ENCODE measurements at regions not wholly inside any gene's neighbourhood (a gene's known extent, or its start where the extent isn't known, plus 50 kb on each side); places are given as distances from the start of the nearest gene placed in this dataset.

DNA sequence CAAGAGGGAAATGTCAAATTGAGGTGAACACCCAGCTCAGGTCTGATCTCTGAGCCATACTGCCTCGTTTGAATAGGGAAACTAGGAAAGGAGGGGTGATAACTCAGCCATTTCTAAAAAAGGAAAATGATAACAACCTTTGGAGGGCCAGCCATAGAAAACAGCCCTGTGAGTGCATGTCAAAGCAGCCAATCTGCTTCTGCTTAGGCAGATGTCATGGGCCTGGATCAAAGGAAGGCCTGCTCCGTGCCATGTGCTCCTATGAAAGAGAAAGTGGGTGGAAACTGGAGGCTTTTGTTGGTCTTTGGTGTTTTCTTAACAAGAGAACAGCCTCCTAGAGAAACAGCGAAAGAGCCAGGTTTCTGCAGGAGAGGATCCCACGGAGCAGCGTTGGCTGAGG lies 428.0 kb downstream of the DHX35 start:
- DNase-seq (ENCODE audit: low read depth) = no peak

DNA sequence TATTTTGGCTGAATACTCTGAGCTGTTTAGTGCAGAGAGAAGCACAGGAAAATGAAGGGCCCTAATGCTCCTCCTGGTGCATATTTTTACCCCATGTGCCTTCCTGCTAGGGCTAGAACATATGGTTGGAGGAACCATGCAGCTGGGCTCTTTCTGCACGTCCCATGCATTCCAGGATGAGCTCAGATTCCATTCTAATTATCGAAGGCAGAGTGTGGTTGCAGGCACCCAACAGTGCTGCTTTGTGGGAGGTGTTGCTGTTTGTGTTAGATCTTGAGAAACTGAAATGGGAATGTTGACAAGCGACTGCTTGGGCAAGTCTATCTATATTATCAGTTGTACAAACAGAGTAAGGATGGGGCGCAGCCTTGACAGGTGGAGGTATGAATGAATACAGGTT lies 419.5 kb downstream of the DHX35 start:
- DNase-seq (ENCODE audit: low read depth) = no peak

DNA sequence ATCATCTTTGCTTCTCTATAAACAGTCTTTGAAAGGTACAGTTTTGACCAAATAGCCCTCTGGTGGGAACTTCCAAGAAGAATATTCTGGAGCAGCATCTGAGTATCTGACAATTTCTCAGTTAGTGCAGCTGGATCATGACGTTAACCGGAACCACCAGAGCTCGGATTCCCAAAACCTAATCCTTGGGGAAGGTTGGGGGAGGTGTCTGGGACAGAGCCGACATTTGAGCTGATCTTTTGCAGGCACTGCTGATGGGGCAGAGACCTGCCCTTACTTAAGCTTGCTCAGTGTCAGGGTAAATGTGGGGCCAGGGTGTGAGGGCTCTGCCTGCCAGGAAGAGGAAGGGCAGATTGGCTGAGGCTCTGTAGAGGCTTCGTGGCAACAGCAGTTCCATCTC lies 416.6 kb downstream of the DHX35 start:
- no peak for DNase-seq (ENCODE audit: low read depth)

DNA sequence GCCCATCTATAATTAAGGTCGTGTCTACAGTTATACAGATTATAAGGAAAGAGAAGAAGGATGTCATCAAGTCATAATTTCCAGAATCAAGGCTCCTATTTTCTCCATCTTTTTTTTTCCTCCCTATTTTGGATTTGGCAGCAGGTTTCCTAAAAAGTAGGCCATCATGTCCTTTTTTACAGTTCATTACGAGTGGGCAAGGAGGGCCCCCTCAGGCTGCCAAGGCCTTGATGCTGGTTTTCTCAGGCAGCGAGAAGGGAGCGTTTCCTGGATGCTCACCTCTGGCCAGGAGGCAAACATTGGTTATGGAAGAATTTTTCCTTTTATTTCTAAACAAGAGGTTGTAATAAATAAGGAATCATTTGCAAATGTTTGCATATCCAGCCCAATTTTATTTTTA lies 414.6 kb downstream of the DHX35 start:
- no peak for DNase-seq (ENCODE audit: low read depth)

DNA sequence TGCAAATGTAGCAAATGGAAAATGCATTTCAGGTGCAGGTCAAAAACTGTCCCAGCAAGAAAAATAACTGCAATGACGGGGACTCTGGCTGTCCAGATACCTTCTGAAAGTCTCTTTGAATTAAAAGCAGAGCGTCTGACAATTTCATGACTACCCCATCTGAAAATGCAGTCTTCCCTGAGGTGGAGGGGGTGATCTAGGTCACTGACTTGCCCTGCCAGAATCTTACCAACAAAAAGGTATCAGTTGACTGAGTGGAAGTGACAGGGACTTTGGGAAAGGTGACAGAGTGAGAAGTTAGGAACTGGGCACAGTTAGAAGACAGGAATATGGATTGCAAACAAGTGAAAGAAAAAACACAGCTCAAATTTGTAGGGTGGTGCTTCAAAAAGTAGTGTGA lies 402.2 kb downstream of the DHX35 start:
- no peak for DNase-seq (ENCODE audit: low read depth)

DNA sequence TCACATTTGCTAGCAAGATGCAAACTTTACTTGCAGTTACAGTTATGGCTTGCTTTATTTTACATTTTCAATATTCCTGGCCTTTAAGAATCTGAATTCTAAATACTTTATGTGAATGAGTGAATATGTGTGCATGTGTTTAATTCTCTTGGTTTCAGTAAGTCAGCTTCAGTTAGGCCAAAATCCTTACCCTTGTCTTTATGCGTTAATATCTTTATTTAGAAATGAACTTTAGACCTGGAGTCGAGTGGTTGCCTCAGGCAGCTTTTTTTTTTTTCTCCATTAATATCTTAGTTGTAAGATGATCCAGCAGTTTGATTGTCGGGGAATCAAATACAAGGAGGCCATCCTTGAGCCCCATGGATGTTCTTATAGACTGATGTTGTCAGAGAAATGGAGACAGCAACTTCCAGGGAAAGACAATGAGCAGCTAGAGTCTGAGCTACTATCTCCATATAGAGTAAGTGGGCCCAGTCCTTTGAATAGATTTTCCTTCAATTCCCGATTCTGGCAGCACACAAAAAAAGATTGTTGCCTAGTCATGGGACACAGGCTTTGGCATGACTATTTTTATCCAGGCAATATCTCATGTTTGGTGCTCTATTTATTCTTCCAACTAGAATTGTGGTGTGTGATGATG lies 398.0 kb downstream of the DHX35 start:
- DNase-seq (ENCODE audit: low read depth) = no peak

DNA sequence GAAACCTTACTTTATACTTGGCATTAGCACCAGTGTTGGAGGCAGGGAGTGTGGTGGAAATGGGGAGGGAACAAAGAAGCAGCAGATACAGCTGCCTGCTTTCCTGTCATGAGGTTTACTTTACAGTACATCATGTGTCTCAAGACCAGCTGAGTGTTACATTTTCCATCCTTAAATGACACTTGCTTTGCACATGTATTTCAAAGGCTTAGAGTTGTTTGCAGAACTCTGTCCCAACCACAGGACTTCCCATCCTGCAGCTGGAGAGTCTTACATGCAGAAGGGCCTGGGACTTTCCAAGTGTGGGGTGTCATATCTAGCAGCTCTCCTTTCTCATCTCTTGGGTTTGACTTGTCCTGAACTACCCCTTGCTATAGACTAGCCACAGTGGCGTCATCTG lies 395.9 kb downstream of the DHX35 start:
- DNase-seq (ENCODE audit: low read depth) = no peak

DNA sequence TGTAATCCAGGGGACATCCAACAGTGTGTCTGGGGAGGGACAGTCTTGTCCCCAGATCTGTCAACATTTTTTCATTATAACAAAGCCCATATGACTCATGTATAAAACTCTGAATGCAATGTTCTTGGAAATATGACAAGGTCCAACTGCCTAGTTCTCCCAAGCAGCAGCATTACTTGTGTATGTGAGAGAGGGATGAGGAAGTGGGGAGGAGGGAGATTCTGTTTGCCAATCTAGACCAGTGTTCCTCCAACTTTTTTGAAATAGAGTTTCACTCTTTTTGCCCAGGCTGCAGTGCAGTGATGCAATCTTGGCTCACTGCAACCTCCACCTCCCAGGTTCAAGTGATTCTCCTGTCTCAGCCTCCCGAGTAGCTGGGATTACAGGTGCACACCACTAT lies 394.8 kb downstream of the DHX35 start:
- DNase-seq (ENCODE audit: low read depth) = no peak

DNA sequence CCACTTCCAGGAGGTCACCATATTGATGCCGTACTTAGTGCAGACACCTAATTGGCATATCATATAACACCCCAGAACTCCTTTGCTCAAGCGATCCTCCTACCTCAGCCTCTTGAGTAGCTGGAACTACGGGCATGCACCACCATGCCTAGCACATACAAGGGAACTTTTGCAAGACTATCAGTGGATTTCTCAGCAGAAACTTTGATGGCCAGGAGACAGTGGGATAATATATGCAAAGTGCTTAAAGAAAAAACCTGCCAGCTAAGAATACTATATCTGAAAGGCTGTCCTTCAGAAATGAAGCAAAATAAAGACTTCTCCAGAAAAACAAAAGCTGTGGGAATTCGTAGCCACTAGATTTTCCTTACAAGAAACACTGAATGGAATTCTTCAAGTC lies 387.1 kb downstream of the DHX35 start:
- no peak for DNase-seq (ENCODE audit: low read depth)

DNA sequence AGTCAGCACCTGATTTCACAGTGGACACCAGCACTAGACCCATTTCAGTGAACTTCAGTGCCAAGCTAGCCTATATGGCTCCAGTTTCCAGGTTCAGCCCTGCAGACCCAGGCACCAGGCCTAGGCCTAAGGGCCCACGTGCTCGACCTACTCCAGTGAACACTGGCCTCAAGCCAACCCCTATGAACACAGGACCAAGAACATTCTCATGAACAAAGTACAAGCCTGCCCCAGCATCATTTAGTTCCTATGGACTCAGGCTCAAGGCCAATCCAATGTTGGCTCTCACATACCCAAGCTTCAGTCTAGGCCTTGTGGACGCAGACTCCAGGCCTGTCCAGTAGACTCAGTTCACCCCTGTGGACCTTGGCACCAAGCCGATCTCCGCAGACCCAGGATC lies 385.5 kb downstream of the DHX35 start:
- no peak for DNase-seq (ENCODE audit: low read depth)

DNA sequence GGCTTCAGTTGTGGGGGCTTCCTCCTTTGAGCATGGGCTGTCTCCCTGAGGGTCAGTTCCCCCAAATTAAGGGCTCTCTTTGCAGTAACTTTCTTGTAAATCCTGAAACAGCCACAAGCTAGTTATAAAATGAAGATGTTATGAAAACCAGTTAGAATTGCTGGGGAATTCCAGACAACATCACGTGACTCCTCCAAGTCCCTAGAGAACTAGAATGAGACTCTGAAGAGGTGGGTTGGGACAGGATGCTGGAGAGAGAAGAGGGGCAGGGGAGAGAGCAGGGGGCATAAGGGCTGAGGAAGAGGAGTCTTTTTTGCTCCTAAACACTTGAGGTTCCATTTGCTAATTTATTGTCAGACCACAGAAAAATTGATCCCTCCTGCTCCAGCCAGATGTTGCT lies 380.3 kb downstream of the DHX35 start:
- DNase-seq (ENCODE audit: low read depth) = no peak

DNA sequence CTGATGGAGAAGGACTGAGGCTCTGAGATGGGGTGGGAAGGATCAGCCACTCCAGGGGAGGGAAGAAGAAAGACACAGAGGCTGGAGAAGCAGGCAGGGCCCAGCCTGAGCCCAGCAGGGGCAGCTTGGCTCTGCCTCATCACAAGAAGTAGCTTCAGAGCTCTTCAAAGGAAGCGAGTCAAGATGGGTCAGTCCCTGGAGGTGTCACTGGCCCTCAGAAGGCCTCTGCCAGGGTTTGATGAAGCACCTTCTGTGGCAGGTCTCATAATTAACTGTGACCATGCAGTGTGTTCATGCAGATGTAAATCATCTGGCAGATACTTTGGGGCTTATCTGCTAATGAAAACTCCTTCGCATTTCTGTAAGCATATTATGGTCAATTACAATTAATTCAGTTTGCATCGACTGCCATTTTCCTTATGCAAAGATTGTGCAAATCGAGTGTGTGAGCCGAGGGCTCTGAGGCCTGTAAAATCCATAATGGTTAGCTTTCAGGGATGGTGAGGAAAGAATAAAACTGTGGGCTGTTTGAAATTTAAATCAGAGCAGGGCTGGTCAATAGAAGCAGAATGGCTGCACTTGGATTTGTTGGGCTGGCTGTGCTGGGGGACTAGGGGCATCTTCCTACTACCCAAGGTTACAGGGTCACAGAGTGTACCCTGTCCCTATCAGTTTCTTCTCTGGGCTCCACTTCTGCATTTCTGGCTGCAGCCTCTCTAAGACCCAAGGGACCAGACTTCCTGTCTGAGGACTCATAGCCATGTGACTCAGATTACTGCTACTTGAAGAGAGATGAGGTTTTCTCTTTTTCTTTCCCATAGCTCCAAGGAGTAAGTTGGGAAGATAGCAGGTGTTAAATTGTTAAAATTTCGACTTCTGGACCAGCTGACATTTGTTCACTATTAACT lies 376.6 kb downstream of the DHX35 start:
- DNase-seq (ENCODE audit: low read depth) = no peak

DNA sequence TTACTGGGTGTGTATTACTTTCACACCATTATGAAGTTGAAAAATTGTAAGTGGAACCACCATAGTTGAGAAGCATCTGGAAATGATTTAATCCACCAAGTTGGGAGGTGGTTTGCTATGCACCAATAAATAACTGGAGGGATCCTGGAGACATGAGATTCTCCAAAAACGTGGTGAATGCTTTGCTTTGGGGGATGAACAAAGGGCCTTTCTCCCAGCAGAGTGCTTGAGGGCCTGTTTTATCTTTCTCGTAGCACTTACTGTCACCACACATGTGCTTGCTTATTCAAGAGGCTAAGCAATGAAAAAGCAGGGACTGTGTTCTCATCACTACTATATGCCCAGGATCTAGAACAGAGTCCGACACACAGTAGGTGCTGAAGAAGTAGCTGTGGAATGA lies 371.1 kb downstream of the DHX35 start:
- no peak for DNase-seq (ENCODE audit: low read depth)

DNA sequence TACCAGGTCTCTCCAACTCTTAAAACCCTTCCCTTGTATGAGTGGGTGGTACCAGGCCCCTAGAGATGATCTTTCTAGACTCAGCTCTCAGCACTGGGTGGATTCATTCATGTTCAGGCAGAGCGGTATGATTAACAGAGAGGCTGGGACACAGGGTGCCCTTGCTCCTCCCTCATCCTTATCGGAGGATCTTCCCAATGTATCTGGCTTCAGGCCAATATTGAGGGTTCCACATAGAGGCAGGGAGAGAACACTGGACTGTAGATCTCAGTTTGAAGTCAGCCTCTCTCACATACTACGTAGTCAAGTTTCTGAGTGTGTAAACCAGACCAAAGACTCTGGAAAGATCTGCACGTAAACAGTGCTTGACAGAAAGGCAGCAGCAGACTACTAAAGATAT lies 366.2 kb downstream of the DHX35 start:
- DNase-seq (ENCODE audit: low read depth) = no peak

DNA sequence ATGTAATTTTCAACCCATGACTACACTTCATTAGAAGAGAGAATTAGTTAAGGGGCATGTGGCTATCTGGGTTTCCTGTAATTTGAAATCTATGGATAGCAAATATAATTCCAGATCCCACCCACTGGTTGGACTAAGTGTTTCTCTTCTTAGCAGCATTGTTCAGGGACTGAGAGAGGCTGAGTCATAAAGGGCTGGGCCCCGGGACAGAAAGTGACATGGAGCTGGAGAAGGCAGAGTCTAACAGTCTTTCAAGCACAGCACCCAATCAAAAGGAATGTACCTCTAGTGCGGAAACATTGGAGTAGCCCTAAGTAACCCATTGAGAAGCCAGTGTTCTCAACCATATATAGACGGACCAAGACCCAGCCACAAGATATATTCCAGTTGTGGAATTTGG lies 363.9 kb downstream of the DHX35 start:
- DNase-seq (ENCODE audit: low read depth) = no peak

DNA sequence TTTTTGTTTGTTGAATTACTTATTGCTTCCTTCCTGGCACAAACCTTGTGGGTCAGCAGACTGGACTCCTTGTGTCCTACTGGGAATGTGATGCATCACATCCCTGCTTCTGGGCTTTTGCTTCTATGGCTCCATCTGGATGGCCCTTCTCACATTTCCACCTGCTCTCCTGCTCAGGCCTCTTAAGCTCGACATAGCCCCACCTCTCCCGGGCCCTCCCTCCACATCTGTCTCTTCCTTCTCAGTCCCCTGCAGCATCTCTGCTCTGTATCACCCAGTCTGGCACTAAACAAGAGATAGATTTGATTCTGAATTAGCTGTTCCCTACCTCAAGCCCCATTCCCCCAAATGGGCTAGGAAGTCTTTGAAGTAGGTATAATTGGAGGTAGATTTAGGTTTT lies 356.8 kb downstream of the DHX35 start:
- no peak for DNase-seq (ENCODE audit: low read depth)

DNA sequence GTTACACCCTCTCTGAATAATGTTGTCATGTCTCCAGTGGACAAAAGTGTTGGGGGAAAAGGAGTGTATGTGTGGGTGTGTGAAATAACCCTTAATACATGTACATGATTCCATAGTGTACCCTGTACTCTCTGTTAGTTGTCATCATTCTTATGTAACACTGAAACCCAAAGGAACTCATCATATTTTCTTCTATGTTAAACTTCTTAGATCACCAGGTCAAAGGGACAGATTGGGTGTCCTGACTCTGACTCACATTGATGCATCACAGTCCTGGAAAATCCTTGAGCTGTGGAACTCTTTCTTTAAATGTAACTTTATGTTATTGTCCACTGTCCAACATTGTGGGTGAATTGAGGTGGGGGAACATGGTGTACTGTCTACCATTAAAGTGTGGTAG lies 350.5 kb downstream of the DHX35 start:
- DNase-seq (ENCODE audit: low read depth) = no peak

DNA sequence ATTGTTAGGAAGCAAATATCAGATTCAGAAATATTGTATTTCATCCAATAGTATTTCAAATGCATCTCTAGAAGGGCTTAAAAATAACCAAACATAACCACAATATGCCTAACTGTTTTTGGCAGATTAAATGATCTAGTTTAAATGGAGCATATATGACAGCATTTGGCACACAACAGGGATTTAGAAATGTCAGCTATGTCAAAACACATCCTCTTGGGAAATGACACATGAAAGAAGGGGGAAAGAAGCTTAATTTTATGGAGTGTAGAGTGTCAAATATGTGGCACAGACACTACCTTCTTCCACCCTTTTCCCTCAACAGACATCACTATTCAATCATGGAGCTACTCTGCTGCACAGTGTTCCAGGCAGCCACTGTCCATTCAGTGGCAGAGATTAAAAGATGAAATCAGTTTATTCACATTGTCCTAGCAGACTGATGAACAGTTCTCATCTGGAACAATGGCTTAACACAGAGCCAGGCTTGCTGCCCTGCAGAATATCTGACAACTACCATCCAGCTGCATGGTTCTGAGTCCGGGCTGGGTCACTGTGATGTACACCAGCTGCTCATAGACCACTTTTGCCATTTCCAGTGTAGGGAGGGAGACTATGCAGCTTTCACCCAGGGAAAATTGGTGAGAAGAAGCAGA lies 349.8 kb downstream of the DHX35 start:
- no peak for DNase-seq (ENCODE audit: low read depth)

DNA sequence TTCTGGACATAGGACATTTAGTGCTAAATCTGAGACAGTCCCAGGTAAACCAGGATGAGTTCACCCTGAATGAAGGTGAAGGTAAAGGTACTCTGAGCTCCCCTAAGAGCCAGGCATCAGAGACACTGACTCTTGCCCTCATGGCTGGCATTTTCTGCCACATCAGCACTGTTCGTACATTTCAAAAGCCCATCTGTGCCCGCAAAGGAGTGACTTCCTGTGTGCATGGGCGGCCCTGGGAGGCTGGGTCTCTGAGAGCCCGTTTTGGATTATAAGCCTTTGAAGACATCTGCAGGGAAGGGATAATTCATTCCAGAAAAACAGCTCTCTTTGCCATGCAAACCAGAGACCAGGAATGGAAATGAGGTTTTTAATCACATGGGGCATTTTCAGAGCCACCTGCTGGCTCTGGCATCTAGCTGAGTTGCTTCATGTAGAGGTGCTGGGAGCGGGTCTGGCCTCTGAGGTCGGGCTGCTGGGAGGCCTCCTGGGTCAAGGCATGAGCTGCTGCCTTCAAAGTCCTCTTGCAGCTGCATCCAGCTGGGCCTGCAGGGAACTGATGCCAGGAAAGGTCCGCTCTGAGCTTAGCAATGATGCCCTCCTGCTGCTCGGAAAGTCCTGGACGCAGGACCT lies 348.3 kb downstream of the DHX35 start:
- DNase-seq (ENCODE audit: low read depth) = no peak

DNA sequence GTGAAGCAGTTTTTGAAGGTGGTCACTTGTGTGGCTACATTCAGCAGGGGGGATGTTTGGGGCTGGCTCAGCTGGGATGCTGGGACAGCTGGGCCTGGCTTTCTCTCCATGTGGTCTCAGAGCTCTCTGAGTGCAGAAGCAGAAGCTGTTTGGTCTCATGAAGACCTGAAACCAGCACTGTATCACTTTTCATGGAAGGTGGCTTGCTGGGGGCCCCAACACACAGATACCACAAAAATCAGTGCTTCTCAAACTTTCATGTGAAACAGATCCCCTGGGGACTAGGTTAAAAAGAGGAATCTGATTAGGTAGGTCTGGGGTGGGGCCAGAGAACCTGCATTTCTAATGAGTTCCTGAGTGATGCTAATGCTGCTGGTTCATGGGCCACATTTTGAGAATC lies 347.3 kb downstream of the DHX35 start:
- DNase-seq (ENCODE audit: low read depth) = no peak

DNA sequence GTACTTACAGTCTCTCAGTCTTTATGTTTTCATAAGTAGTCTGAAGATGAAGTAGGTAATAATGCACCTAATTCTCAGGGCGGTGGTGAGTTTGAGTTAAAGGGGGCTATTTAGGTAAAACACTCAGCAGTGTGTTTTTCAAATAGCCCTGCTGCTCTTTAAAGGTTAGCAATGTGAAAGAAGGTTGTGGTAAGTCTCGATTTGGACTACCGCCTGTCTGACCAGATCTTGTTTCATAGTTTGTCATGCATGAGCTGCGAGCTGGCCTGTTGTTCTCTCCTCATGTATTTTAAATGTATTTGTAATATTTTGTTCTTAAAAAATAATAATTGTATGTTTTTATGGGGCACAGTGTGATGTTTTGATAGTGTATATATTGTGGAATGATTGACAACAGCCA lies 340.2 kb downstream of the DHX35 start:
- no peak for DNase-seq (ENCODE audit: low read depth)

DNA sequence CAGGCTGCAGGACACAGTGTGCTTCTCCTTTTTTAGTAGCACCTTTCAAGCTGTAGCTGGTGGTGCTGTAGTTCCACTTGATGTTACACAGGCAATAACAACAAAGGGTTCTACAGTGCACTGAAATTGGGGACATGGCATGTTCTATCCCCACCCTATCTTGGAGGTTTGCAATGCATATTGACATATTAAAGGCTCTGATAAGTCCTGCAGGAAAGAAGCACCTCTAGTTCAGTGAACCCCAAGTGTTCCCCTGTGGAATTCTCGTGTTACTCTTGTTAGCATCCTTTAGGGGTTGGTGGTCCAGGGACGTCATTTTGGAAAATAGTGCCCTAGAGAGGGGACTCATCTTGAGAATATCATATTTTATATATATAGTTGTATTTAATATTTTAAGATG lies 337.6 kb downstream of the DHX35 start:
- no peak for DNase-seq (ENCODE audit: low read depth)
